GM21423 (cell line): ENCODE measurements at regions not wholly inside any gene's neighbourhood (a gene's known extent, or its start where the extent isn't known, plus 50 kb on each side); places are given as distances from the start of the nearest gene placed in this dataset.
"Not testable (repeated sequence)": the region's sequence is repeated elsewhere in the genome, so short reads cannot be mapped to it uniquely, and the experiment has no call there.

ENCODE experiments used
- ATAC-seq: cut with Tn5 transposase; IDR thresholded peaks from one replicate; pipeline ENCODE4 v1.9.1; 2021; ENCODE audit warnings: mild to moderate bottlenecking, moderate library complexity; ENCODE audit not compliant: unreplicated experiment

- ATAC-seq = no peak
Observed at GRCh38 chr3:162884373-162884772, 1387.8 kb downstream of the OTOL1 start.

GRCh38 chr3:162892921-162893793 is 1396.5 kb downstream of the OTOL1 start:
- no peak for ATAC-seq

GRCh38 chr3:162897291-162897690 is 1400.7 kb downstream of the OTOL1 start:
- no peak for ATAC-seq

GRCh38 chr3:162932503-162932902 is 1435.9 kb downstream of the OTOL1 start:
- no peak for ATAC-seq

GRCh38 chr3:162933656-162934055 is 1437.0 kb downstream of the OTOL1 start:
- no peak for ATAC-seq

GRCh38 chr3:162936706-162937105 is 1440.1 kb downstream of the OTOL1 start:
- no peak for ATAC-seq

GRCh38 chr3:162938083-162938482 is 1441.5 kb downstream of the OTOL1 start:
- no peak for ATAC-seq

GRCh38 chr3:162945626-162946025 is 1449.0 kb downstream of the OTOL1 start:
- no peak for ATAC-seq

- no peak for ATAC-seq
Observed at GRCh38 chr3:162956711-162957110, 1460.1 kb downstream of the OTOL1 start.

GRCh38 chr3:162960269-162960668 is 1463.7 kb downstream of the OTOL1 start:
- ATAC-seq = no peak

- ATAC-seq = no peak
Observed at GRCh38 chr3:162970292-162970691, 1473.7 kb downstream of the OTOL1 start.

GRCh38 chr3:162971715-162972114 is 1475.1 kb downstream of the OTOL1 start:
- no peak for ATAC-seq

- ATAC-seq = no peak
Observed at GRCh38 chr3:162973428-162973917, 1476.9 kb downstream of the OTOL1 start.

- ATAC-seq = no peak
Observed at GRCh38 chr3:162978136-162978535, 1481.5 kb downstream of the OTOL1 start.

GRCh38 chr3:162984746-162985145 is 1488.1 kb downstream of the OTOL1 start:
- ATAC-seq = no peak

- not testable (repeated sequence) for ATAC-seq
Observed at GRCh38 chr3:162987085-162987794, 1490.6 kb downstream of the OTOL1 start.

- no peak for ATAC-seq
Observed at GRCh38 chr3:162992741-162993140, 1496.1 kb downstream of the OTOL1 start.

- ATAC-seq = no peak
Observed at GRCh38 chr3:162994165-162994564, 1497.6 kb downstream of the OTOL1 start.

- no peak for ATAC-seq
Observed at GRCh38 chr3:162996368-162996767, 1499.8 kb downstream of the OTOL1 start.

GRCh38 chr3:162998205-162998604 is 1501.6 kb downstream of the OTOL1 start:
- ATAC-seq = no peak

- ATAC-seq = no peak
Observed at GRCh38 chr3:163011596-163011995, 1515.0 kb downstream of the OTOL1 start.

GRCh38 chr3:163016251-163016650 is 1519.6 kb downstream of the OTOL1 start:
- no peak for ATAC-seq
